ENCODE measurements at regions not wholly inside any gene's neighbourhood (a gene's known extent, or its start where the extent isn't known, plus 50 kb on each side); places are given as distances from the start of the nearest gene placed in this dataset.

DNA sequence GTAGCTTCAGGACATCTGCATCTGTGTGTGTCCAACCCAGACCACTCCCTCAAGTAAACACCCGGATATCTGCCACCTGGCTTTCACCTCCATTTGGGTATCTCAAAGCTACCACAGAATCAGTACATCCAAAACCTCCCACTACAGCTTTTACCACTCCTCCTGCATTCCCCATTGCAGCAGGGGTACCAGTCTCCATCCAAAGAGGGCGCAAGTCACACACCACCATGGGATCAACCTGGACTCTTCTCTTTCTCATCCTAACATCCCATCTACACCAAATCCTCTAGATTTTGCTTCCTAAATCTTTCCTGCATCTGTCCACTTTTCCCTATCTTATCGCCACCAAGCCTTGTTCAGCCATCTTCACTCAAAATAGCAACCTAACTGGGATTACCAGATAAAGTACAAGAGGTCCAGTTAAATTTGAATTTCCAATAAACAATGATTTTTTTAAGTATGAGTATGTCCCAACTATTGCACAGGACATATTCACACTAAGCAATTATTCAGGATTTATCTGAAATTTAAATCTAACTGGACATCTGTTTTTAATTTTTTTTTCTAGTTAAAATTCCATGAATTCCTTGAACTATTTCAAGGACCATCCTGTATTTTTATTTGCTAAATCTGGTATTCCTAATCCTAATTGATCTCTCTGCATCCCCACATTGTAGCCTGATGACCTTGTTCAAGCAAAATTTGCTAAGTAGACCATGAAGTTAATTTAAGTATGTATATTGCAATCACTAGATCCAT lies 164.3 kb upstream of the MLN start:
- 24 to 36% methylated on average over 3 of the region's 3 CpGs for WGBS, 2 experiments
- Histone ChIP-seq H3K27ac (ENCODE audit: insufficient read depth, low read depth, low read length, poor library complexity, severe bottlenecking) (no peak overlapping the region), H3K4me3 (ENCODE audit: insufficient read depth, low read depth, low read length) (no peak overlapping the region), H3K9me3 (ENCODE audit: control insufficient read depth, low read length) (no peaks in the 10 kb centered on the region), H3K36me3 (ENCODE audit: control insufficient read depth, insufficient read depth, low read length) (no peaks in the 10 kb centered on the region), H3K4me1 (ENCODE audit: control insufficient read depth, insufficient read depth, low read length) (no peaks in the 10 kb centered on the region), H3K27me3 (ENCODE audit: control insufficient read depth, insufficient read depth, low read length, poor library complexity, severe bottlenecking) (no peaks in the 10 kb centered on the region)

DNA sequence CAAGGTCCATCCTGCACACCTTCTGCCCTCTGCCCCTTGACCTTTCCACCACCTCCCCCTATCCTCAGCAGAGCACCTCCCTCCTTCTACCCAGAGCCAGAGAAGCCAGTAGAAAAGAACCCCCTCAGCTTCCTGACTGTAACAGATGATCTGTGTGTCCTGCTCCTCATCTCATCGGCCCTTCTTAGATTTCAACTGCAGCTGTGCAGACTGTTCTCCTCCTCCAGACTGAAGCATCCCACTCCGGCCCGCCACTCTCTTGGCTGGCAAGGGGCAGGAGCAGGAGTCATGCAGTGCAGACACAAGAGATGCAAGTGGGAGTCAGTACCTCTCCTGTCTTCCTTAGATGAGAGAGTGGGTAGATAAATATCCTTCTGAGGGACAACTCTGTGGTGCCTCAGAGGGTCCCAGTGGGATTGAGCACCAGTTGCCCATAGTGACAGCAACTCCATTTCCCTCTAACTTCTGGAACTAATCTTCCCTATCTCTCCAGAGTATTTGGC lies 163.5 kb upstream of the MLN start:
- no peaks in the 10 kb centered on the region for H3K9me3 ChIP-seq (ENCODE audit: control insufficient read depth, low read length)
- no peak overlapping the region for H3K4me3 ChIP-seq (ENCODE audit: insufficient read depth, low read depth, low read length)
- no peaks in the 10 kb centered on the region for H3K27me3 ChIP-seq (ENCODE audit: control insufficient read depth, insufficient read depth, low read length, poor library complexity, severe bottlenecking)
- WGBS, 2 experiments = 74 to 78% methylated on average over 3 of the region's 3 CpGs
- no peak overlapping the region for H3K27ac ChIP-seq (ENCODE audit: insufficient read depth, low read depth, low read length, poor library complexity, severe bottlenecking)
- no peaks in the 10 kb centered on the region for H3K4me1 ChIP-seq (ENCODE audit: control insufficient read depth, insufficient read depth, low read length)
- H3K36me3 ChIP-seq (ENCODE audit: control insufficient read depth, insufficient read depth, low read length) = no peaks in the 10 kb centered on the region

DNA sequence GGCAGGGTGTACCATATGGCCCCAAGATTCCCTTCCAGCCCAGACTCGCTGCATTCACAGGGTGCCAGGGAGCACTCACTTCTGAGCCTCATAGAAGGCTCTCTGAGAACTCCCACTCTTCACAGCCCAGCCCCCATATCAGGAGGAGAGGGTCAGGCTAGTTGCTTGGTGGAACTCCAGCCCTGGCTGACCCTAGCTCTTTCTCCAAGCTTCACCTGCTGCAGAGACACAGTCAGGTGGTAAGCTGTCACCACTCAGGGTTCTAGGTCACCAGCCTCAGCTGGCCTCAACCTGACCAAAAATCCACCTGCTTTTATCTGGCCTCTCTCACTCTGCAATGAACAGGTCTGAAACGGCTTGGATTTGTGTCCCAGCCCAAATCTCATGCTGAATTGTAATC lies 162.7 kb upstream of the MLN start:
- Histone ChIP-seq H3K9me3 (ENCODE audit: control insufficient read depth, low read length) (no peaks in the 10 kb centered on the region), H3K4me3 (ENCODE audit: insufficient read depth, low read depth, low read length) (no peak overlapping the region), H3K27ac (ENCODE audit: insufficient read depth, low read depth, low read length, poor library complexity, severe bottlenecking) (no peak overlapping the region), H3K4me1 (ENCODE audit: control insufficient read depth, insufficient read depth, low read length) (no peaks in the 10 kb centered on the region), H3K27me3 (ENCODE audit: control insufficient read depth, insufficient read depth, low read length, poor library complexity, severe bottlenecking) (no peaks in the 10 kb centered on the region), H3K36me3 (ENCODE audit: control insufficient read depth, insufficient read depth, low read length) (no peaks in the 10 kb centered on the region)
- WGBS, 2 experiments = 90 to 94% methylated on average over 2 of the region's 2 CpGs

DNA sequence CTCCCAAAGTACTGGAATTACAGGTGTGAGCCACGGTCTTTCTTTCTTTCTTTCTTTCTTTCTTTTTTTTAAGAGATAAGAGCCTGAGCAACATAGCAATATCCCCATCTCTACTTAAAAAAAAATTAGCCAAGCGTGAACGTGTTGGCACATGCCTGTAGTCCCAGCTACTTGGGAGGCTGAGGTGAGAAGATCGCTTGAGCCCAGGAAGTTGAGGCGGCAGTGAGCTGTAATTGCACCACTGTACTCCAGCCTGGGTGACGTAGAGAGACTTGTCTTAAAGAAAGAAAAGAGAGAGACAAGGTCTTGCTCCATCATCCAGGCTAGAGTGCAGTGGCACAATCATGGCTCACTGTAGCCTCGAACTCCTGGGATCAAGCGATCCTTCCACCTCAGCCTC lies 162.0 kb upstream of the MLN start:
- Histone ChIP-seq H3K36me3 (ENCODE audit: control insufficient read depth, insufficient read depth, low read length) (no peaks in the 10 kb centered on the region), H3K27ac (ENCODE audit: insufficient read depth, low read depth, low read length, poor library complexity, severe bottlenecking) (no peak overlapping the region), H3K4me3 (ENCODE audit: insufficient read depth, low read depth, low read length) (no peak overlapping the region), H3K4me1 (ENCODE audit: control insufficient read depth, insufficient read depth, low read length) (no peaks in the 10 kb centered on the region), H3K27me3 (ENCODE audit: control insufficient read depth, insufficient read depth, low read length, poor library complexity, severe bottlenecking) (no peaks in the 10 kb centered on the region), H3K9me3 (ENCODE audit: control insufficient read depth, low read length) (no peaks in the 10 kb centered on the region)
- WGBS, 2 experiments = 84 to 94% methylated on average over 8 of the region's 8 CpGs

DNA sequence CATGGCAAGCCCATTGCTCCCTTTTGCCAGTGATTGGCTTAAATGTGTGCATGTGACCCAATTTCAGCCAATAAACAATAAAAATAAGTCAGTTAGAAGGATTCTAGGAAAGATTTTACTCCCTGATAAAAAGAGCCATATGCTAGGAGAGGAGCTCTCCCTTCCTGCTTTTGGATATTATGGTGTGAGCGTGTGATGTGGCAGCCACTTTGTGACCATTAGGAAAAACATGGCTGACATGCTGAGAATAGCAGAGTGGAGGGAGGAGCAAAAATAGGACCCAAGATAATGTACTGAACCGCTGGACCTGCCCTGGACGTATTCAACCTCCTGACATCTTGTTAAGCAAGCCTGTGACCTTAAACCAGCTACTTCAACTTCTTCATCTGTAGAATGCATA lies 160.6 kb upstream of the MLN start:
- no peaks in the 10 kb centered on the region for H3K36me3 ChIP-seq (ENCODE audit: control insufficient read depth, insufficient read depth, low read length)
- H3K9me3 ChIP-seq (ENCODE audit: control insufficient read depth, low read length) = no peaks in the 10 kb centered on the region
- no peaks in the 10 kb centered on the region for H3K4me1 ChIP-seq (ENCODE audit: control insufficient read depth, insufficient read depth, low read length)
- 91 to 96% methylated on average over 3 of the region's 3 CpGs for WGBS, 2 experiments
- no peak overlapping the region for H3K4me3 ChIP-seq (ENCODE audit: insufficient read depth, low read depth, low read length)
- no peaks in the 10 kb centered on the region for H3K27me3 ChIP-seq (ENCODE audit: control insufficient read depth, insufficient read depth, low read length, poor library complexity, severe bottlenecking)
- no peak overlapping the region for H3K27ac ChIP-seq (ENCODE audit: insufficient read depth, low read depth, low read length, poor library complexity, severe bottlenecking)

DNA sequence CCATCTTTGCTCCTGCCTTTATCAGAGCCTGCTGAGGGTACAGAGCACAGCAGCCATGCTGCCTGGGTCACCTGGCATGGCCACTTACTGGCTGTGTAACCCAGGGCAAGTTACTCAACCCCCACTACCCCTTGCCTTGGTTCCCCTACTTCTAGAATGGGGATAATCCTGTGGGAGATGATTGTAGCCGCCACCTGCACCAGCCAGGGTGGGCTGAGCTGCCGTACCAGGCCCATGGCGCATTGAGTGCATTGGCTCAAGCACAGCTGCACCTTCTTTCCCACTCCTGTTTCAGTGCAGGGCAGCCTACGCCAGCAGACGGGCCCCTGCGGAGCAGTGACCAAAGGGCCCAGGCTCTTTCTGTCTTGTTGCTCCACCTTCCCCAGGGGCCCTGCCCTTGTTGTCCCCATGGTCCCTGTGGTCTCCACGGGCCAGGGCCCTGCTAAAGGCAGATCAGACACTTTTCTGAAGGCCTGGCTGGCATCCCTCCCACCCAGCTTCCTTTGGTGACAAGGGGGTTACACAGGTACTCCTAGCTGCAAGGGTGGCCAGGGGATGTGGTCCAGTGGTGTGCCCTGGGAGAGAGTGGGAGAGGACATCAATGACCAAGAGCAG lies 159.4 kb upstream of the MLN start:
- Histone ChIP-seq H3K27ac (ENCODE audit: insufficient read depth, low read depth, low read length, poor library complexity, severe bottlenecking) (no peak overlapping the region), H3K4me3 (ENCODE audit: insufficient read depth, low read depth, low read length) (no peak overlapping the region), H3K9me3 (ENCODE audit: control insufficient read depth, low read length) (no peaks in the 10 kb centered on the region), H3K4me1 (ENCODE audit: control insufficient read depth, insufficient read depth, low read length) (peaks cover 3% of the 10 kb centered on the region), H3K27me3 (ENCODE audit: control insufficient read depth, insufficient read depth, low read length, poor library complexity, severe bottlenecking) (no peaks in the 10 kb centered on the region), H3K36me3 (ENCODE audit: control insufficient read depth, insufficient read depth, low read length) (no peaks in the 10 kb centered on the region)
- 94% methylated on average over 7 of the region's 7 CpGs for WGBS, 2 experiments

DNA sequence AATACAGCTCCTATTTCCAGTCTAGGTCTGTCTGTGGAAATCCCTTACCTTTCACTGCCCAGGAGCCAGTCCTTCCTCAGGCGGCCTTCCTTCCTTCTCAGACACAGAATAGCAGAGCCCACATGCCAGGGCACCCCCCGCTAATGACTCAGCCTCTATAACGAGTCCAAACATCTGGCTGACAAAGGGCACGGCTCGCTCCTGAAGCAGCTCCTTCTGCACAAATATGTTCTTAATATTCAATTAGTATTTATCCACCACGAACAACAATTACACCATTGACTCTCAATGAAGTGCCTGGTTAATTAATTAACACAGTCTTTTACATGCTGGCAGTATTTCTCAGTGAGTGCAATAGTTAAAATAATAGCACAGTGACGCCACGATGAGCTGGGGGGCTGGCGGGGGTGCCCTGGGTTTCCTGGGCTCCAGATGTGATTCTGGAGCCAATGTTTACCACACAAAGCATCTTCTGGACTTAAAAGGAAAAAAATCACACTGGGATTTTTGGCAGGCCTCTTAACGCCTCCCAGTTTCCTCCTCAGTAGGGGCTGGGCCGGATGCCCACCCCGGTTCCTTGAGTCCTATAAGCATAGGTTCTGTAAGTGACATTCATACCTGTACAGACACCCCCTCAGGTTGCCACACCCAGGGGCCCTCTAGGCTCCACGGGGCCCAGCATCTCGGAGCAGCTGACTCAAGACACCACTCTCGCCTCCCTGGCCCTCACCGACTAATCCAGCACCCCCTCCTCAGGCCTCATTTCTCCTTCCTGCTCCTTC lies 158.6 kb upstream of the MLN start:
- no peaks in the 10 kb centered on the region for H3K27me3 ChIP-seq (ENCODE audit: control insufficient read depth, insufficient read depth, low read length, poor library complexity, severe bottlenecking)

DNA sequence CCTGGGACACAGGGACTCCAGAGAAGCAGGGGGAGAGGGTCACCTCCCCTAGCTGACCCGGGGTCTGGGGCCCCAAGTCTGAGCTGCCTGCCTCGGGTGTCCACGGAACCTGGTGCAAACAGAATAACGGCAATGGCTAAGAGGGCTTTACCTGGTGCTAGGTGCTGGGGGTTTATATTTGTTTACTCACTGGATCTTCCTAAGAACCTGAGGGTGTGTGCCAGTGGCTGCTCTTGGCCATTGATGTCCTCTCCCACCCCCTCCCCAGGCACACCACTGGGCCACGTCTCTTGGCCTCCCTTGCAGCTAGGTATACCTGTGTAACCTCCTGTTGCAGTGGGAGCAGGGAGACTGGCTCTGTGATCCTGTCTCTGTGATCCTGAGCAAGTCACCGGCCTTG lies 157.9 kb upstream of the MLN start:
- Histone ChIP-seq H3K4me1 (ENCODE audit: control insufficient read depth, insufficient read depth, low read length) (peaks cover 4% of the 10 kb centered on the region), H3K4me3 (ENCODE audit: insufficient read depth, low read depth, low read length) (no peak overlapping the region), H3K27me3 (ENCODE audit: control insufficient read depth, insufficient read depth, low read length, poor library complexity, severe bottlenecking) (no peaks in the 10 kb centered on the region), H3K27ac (ENCODE audit: insufficient read depth, low read depth, low read length, poor library complexity, severe bottlenecking) (no peak overlapping the region), H3K36me3 (ENCODE audit: control insufficient read depth, insufficient read depth, low read length) (no peaks in the 10 kb centered on the region), H3K9me3 (ENCODE audit: control insufficient read depth, low read length) (no peaks in the 10 kb centered on the region)
- WGBS, 2 experiments = 92 to 96% methylated on average over 6 of the region's 6 CpGs

More for the DNA sequence above, 158.6 kb upstream of the MLN start:
- no peak overlapping the region for H3K27ac ChIP-seq (ENCODE audit: insufficient read depth, low read depth, low read length, poor library complexity, severe bottlenecking)
- 91 to 93% methylated on average over 16 of the region's 16 CpGs for WGBS, 2 experiments
- peaks cover 4% of the 10 kb centered on the region for H3K4me1 ChIP-seq (ENCODE audit: control insufficient read depth, insufficient read depth, low read length)
- H3K9me3 ChIP-seq (ENCODE audit: control insufficient read depth, low read length) = no peaks in the 10 kb centered on the region
- no peaks in the 10 kb centered on the region for H3K36me3 ChIP-seq (ENCODE audit: control insufficient read depth, insufficient read depth, low read length)
- H3K4me3 ChIP-seq (ENCODE audit: insufficient read depth, low read depth, low read length) = no peak overlapping the region

DNA sequence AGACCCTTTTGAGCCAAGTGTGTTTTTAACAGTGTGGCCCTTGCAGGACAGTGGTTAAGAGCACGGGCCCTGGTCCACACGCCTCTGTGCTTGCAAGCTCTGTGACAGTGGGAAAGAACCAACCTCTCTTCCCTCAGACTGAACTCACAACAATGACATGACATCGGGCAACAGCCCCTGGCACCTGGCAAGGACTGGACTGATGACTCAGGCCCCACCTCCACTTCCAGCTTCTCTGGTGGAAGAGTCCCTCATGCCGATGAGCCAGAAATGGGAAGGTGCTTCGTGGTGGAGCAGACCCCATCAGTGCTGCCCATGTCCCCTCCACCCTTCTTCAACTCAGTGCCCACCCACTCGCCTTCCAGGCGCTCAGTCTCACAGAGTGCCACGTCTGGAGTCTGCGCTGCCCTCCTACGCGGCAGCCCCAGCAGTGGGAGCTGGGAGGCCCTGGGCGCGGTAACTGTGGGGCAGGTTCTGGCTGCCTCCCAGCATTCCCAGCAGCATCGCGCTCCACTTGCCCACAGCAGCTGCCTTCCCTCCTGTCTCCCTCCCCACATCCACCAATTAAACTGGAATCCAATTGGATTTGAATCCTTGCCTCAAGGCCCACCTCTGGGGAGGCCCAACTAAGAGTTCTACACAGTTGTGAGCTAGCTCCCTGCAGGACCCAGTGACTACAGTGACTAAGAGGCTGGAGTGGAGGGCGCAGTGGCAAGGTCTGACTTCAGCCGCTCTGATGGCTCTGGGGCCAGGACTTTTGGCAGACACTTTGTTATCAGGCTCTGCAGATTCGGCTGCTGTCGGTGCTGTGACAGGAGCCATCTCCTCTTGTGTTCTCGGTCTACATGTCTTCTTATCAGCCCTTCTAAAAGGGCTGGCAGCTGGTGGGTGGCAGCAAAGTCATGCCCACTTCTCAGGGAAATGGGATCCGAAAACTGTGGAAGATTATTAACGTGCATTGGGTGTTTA lies 156.8 kb upstream of the MLN start:
- H3K27me3 ChIP-seq (ENCODE audit: control insufficient read depth, insufficient read depth, low read length, poor library complexity, severe bottlenecking) = no peaks in the 10 kb centered on the region
- H3K27ac ChIP-seq (ENCODE audit: insufficient read depth, low read depth, low read length, poor library complexity, severe bottlenecking) = no peak overlapping the region
- 88 to 89% methylated on average over 22 of the region's 22 CpGs for WGBS, 2 experiments
- H3K36me3 ChIP-seq (ENCODE audit: control insufficient read depth, insufficient read depth, low read length) = no peaks in the 10 kb centered on the region
- H3K4me3 ChIP-seq (ENCODE audit: insufficient read depth, low read depth, low read length) = no peak overlapping the region
- no peaks in the 10 kb centered on the region for H3K9me3 ChIP-seq (ENCODE audit: control insufficient read depth, low read length)
- peaks cover 4% of the 10 kb centered on the region for H3K4me1 ChIP-seq (ENCODE audit: control insufficient read depth, insufficient read depth, low read length)

Measured in ectodermal cell (in vitro differentiated cells).